Stimulated activated naive B cell treated with anti-CD40 and anti-IgM and Interleukin-4, amounts not matched to agents 10 μg/mL and 1 μg/mL and 100 μg/mL, for 72 hours (primary cell): ENCODE measurements at regions not wholly inside any gene's neighbourhood (a gene's known extent, or its start where the extent isn't known, plus 50 kb on each side); places are given as distances from the start of the nearest gene placed in this dataset.

Experiments used
- ATAC-seq, 2 donors: fragments of 150-1000 bp; cut with Tn5 transposase; replicated peaks; 2 replicates each; pipeline ENCODE4 v1.10.0; 2021; ENCODE audit warnings: moderate library complexity in 1 of 2
- DNase-seq: peaks from one replicate; pipeline ENCODE4 v3.0.0; 2021
- H3K27ac Mint-ChIP-seq: one replicate; pipeline ENCODE4 v1.8.0; 2022; ENCODE audit warnings: mild to moderate bottlenecking, mixed read lengths
- H3K27me3 Mint-ChIP-seq, 2 donors: one replicate each; pipeline ENCODE4 v1.8.0; 2022; ENCODE audit warnings: mixed read lengths in 2 of 2
- H3K36me3 Mint-ChIP-seq, 2 donors: one replicate each; pipeline ENCODE4 v1.8.0; 2022; ENCODE audit warnings: mixed read lengths in 2 of 2, mild to moderate bottlenecking in 1 of 2
- H3K4me1 Mint-ChIP-seq, 2 donors: one replicate each; pipeline ENCODE4 v1.8.0; 2022; ENCODE audit warnings: mixed read lengths in 2 of 2, mild to moderate bottlenecking in 1 of 2
- H3K4me3 Mint-ChIP-seq, 2 donors: one replicate each; pipeline ENCODE4 v1.8.0; 2022; ENCODE audit warnings: mild to moderate bottlenecking in 2 of 2, mixed read lengths in 2 of 2, moderate library complexity in 1 of 2
- H3K9me3 Mint-ChIP-seq, 2 donors: one replicate each; pipeline ENCODE4 v1.8.0; 2022; ENCODE audit warnings: mixed read lengths in 2 of 2, mild to moderate bottlenecking in 1 of 2

- ATAC-seq (no peak), DNase-seq (no peak)
- Mint-ChIP-seq H3K4me1 (no peaks in the 10 kb centered on the region), H3K36me3 (no peaks in the 10 kb centered on the region), H3K27me3 (peaks cover 10 to 15% of the 10 kb centered on the region in 2 donors), H3K9me3 (no peaks in the 10 kb centered on the region), H3K27ac (no peak overlapping the region), H3K4me3 (no peak overlapping the region)
Observed at GRCh38 chr2:240311821-240312220, 123.6 kb upstream of the GPC1 start.

GRCh38 chr2:240319221-240319854 lies 116.1 kb upstream of the GPC1 start:
- no peaks in the 10 kb centered on the region for H3K4me1 Mint-ChIP-seq
- H3K9me3 Mint-ChIP-seq: no peaks in the 10 kb centered on the region
- H3K27ac Mint-ChIP-seq: no peak overlapping the region
- no peaks in the 10 kb centered on the region for H3K36me3 Mint-ChIP-seq
- no peak overlapping the region for H3K4me3 Mint-ChIP-seq
- H3K27me3 Mint-ChIP-seq: peaks cover 26 to 33% of the 10 kb centered on the region in 2 donors
- ATAC-seq (no peak), DNase-seq (no peak)

- H3K27ac Mint-ChIP-seq: no peak overlapping the region
- peaks cover 21 to 28% of the 10 kb centered on the region in 2 donors for H3K27me3 Mint-ChIP-seq
Observed at GRCh38 chr2:240319855-240320203, 115.6 kb upstream of the GPC1 start.

GRCh38 chr2:240320204-240320993 lies 115.1 kb upstream of the GPC1 start:
- Mint-ChIP-seq H3K36me3 (no peaks in the 10 kb centered on the region), H3K27me3 (peaks cover 20 to 26% of the 10 kb centered on the region in 2 donors), H3K4me1 (no peaks in the 10 kb centered on the region), H3K4me3 (no peak overlapping the region), H3K27ac (no peak overlapping the region), H3K9me3 (no peaks in the 10 kb centered on the region)
- DNase-seq: no peak
- no peak for ATAC-seq

More at GRCh38 chr2:240319855-240320203, 115.6 kb upstream of the GPC1 start:
- no peaks in the 10 kb centered on the region for H3K4me1 Mint-ChIP-seq
- DNase-seq (no peak), ATAC-seq (no peak)
- no peaks in the 10 kb centered on the region for H3K36me3 Mint-ChIP-seq
- H3K9me3 Mint-ChIP-seq: no peaks in the 10 kb centered on the region
- H3K4me3 Mint-ChIP-seq: no peak overlapping the region

GRCh38 chr2:240322231-240322955 lies 113.1 kb upstream of the GPC1 start:
- H3K27me3 Mint-ChIP-seq: peaks cover 12 to 13% of the 10 kb centered on the region in 2 donors
- H3K4me3 Mint-ChIP-seq: no peak overlapping the region
- ATAC-seq (no peak), DNase-seq (no peak)
- no peaks in the 10 kb centered on the region for H3K9me3 Mint-ChIP-seq
- no peaks in the 10 kb centered on the region for H3K4me1 Mint-ChIP-seq
- H3K36me3 Mint-ChIP-seq: no peaks in the 10 kb centered on the region
- H3K27ac Mint-ChIP-seq: no peak overlapping the region

- Mint-ChIP-seq H3K4me3 (no peak overlapping the region), H3K27me3 (peaks cover 12 to 13% of the 10 kb centered on the region in 2 donors), H3K36me3 (no peaks in the 10 kb centered on the region), H3K27ac (no peak overlapping the region), H3K9me3 (no peaks in the 10 kb centered on the region), H3K4me1 (no peaks in the 10 kb centered on the region)
- DNase-seq (no peak), ATAC-seq (no peak)
Observed at GRCh38 chr2:240322991-240323390, 112.5 kb upstream of the GPC1 start.

GRCh38 chr2:240323601-240324291 lies 111.7 kb upstream of the GPC1 start:
- DNase-seq (no peak), ATAC-seq (no peak)
- H3K4me1 Mint-ChIP-seq: no peaks in the 10 kb centered on the region
- peaks cover 7 to 10% of the 10 kb centered on the region in 2 donors for H3K27me3 Mint-ChIP-seq
- no peak overlapping the region for H3K27ac Mint-ChIP-seq
- H3K36me3 Mint-ChIP-seq: no peaks in the 10 kb centered on the region
- no peaks in the 10 kb centered on the region for H3K9me3 Mint-ChIP-seq
- H3K4me3 Mint-ChIP-seq: no peak overlapping the region

GRCh38 chr2:240324312-240325015 lies 111.0 kb upstream of the GPC1 start:
- H3K36me3 Mint-ChIP-seq: peaks cover 0 to 2% of the 10 kb centered on the region in 2 donors
- DNase-seq (no peak), ATAC-seq (peak in 1 of 2 donors; percentile 5)
- no peak overlapping the region for H3K4me3 Mint-ChIP-seq
- no peaks in the 10 kb centered on the region for H3K4me1 Mint-ChIP-seq
- no peaks in the 10 kb centered on the region for H3K9me3 Mint-ChIP-seq
- no peak overlapping the region for H3K27ac Mint-ChIP-seq
- peaks cover 0 to 9% of the 10 kb centered on the region in 2 donors for H3K27me3 Mint-ChIP-seq

- Mint-ChIP-seq H3K4me3 (no peak overlapping the region), H3K27me3 (peaks cover 0 to 9% of the 10 kb centered on the region in 2 donors), H3K36me3 (peaks cover 0 to 2% of the 10 kb centered on the region in 2 donors), H3K4me1 (no peaks in the 10 kb centered on the region), H3K27ac (no peak overlapping the region), H3K9me3 (peaks cover under 1 to 3% of the 10 kb centered on the region in 2 donors)
- ATAC-seq (no peak), DNase-seq (no peak)
Observed at GRCh38 chr2:240325016-240326007, 110.2 kb upstream of the GPC1 start.

GRCh38 chr2:240326246-240326645 lies 109.2 kb upstream of the GPC1 start:
- H3K36me3 Mint-ChIP-seq: peaks cover 0 to 2% of the 10 kb centered on the region in 2 donors
- H3K4me3 Mint-ChIP-seq: no peak overlapping the region
- peaks cover 0 to 9% of the 10 kb centered on the region in 2 donors for H3K27me3 Mint-ChIP-seq
- peaks cover 8 to 9% of the 10 kb centered on the region in 2 donors for H3K9me3 Mint-ChIP-seq
- H3K4me1 Mint-ChIP-seq: no peaks in the 10 kb centered on the region
- ATAC-seq (no peak), DNase-seq (no peak)
- no peak overlapping the region for H3K27ac Mint-ChIP-seq

GRCh38 chr2:240326886-240327285 lies 108.6 kb upstream of the GPC1 start:
- Mint-ChIP-seq H3K27me3 (peaks cover 0 to 9% of the 10 kb centered on the region in 2 donors), H3K4me3 (no peak overlapping the region), H3K27ac (no peak overlapping the region), H3K4me1 (no peaks in the 10 kb centered on the region), H3K36me3 (peaks cover under 1 to 3% of the 10 kb centered on the region in 2 donors), H3K9me3 (peaks cover 11 to 13% of the 10 kb centered on the region in 2 donors)
- DNase-seq (no peak), ATAC-seq (no peak)

- Mint-ChIP-seq H3K4me1 (no peaks in the 10 kb centered on the region), H3K4me3 (no peak overlapping the region), H3K27ac (no peak overlapping the region), H3K36me3 (peaks cover 3 to 5% of the 10 kb centered on the region in 2 donors), H3K9me3 (peaks cover 17 to 20% of the 10 kb centered on the region in 2 donors), H3K27me3 (peaks cover 0 to 9% of the 10 kb centered on the region in 2 donors)
- ATAC-seq (no peak), DNase-seq (no peak)
Observed at GRCh38 chr2:240327566-240327965, 107.9 kb upstream of the GPC1 start.

GRCh38 chr2:240328526-240328925 lies 106.9 kb upstream of the GPC1 start:
- ATAC-seq (no peak), DNase-seq (no peak)
- Mint-ChIP-seq H3K36me3 (peaks cover 3 to 5% of the 10 kb centered on the region in 2 donors), H3K27me3 (peaks cover 0 to 9% of the 10 kb centered on the region in 2 donors), H3K9me3 (peaks cover 17 to 25% of the 10 kb centered on the region in 2 donors), H3K4me1 (no peaks in the 10 kb centered on the region), H3K4me3 (no peak overlapping the region), H3K27ac (no peak overlapping the region)
